ENCODE measurements at regions not wholly inside any gene's neighbourhood (a gene's known extent, or its start where the extent isn't known, plus 50 kb on each side); places are given as distances from the start of the nearest gene placed in this dataset.

- ChIA-PET CTCF (no interaction called here), POLR2A (ENCODE audit: low non-redundant PET) (no interaction called here)
- no peak overlapping the region for H3K4me3 ChIP-seq (ENCODE audit: low read depth, low read length, poor library complexity, severe bottlenecking)
- TF ChIP-seq CTCF (conservative IDR thresholded peaks at IDR 0.05; ENCODE audit: low read depth, low read length), result no peak
- intact Hi-C loops (cut with micrococcal nuclease; ENCODE audit: unreplicated experiment), result no loop called here
- no peaks in the 10 kb centered on the region for H3K9me3 ChIP-seq (ENCODE audit: low read depth, low read length, poor library complexity, severe bottlenecking)
- no peak overlapping the region for H3K27ac ChIP-seq (ENCODE audit: low read depth, low read length, poor library complexity, severe bottlenecking)
- H3K36me3 ChIP-seq (ENCODE audit: insufficient read depth, low read length, poor library complexity, severe bottlenecking), result no peaks in the 10 kb centered on the region
- peaks cover 39% of the 10 kb centered on the region for H3K4me1 ChIP-seq (ENCODE audit: insufficient read depth, low read length, poor library complexity, severe bottlenecking)
- no TSS peak for BruUV-seq (replicated peaks)
- no peaks in the 10 kb centered on the region for H3K27me3 ChIP-seq (replicated peaks; ENCODE audit: insufficient read depth, low read depth, low read length, poor library complexity)
- DNase-seq (ENCODE audit: low spot score), result no peak
These were observed 115.9 kb downstream of the OMA1 start for GRCh38 chr1:58430421-58431275.

- Histone ChIP-seq H3K9me3 (ENCODE audit: low read depth, low read length, poor library complexity, severe bottlenecking) (no peaks in the 10 kb centered on the region), H3K27me3 (replicated peaks; ENCODE audit: insufficient read depth, low read depth, low read length, poor library complexity) (no peaks in the 10 kb centered on the region), H3K36me3 (ENCODE audit: insufficient read depth, low read length, poor library complexity, severe bottlenecking) (no peaks in the 10 kb centered on the region), H3K4me1 (ENCODE audit: insufficient read depth, low read length, poor library complexity, severe bottlenecking) (peaks cover 4% of the 10 kb centered on the region), H3K27ac (ENCODE audit: low read depth, low read length, poor library complexity, severe bottlenecking) (no peak overlapping the region), H3K4me3 (ENCODE audit: low read depth, low read length, poor library complexity, severe bottlenecking) (no peak overlapping the region)
- intact Hi-C loops (cut with micrococcal nuclease; ENCODE audit: unreplicated experiment), result no loop called here
- ChIA-PET POLR2A (ENCODE audit: low non-redundant PET) (no interaction called here), CTCF (no interaction called here)
- DNase-seq (ENCODE audit: low spot score), result no peak
- TF ChIP-seq CTCF (conservative IDR thresholded peaks at IDR 0.05; ENCODE audit: low read depth, low read length) (no peak), EZH2 (IDR thresholded peaks at IDR 0.05; ENCODE audit: borderline replicate concordance, low read depth, low read length, poor library complexity, severe bottlenecking) (no peak)
- no TSS peak for BruUV-seq (replicated peaks)
These were observed 119.6 kb downstream of the OMA1 start for GRCh38 chr1:58426918-58427317.

- H3K36me3 ChIP-seq (ENCODE audit: insufficient read depth, low read length, poor library complexity, severe bottlenecking), result no peaks in the 10 kb centered on the region
- H3K27me3 ChIP-seq (replicated peaks; ENCODE audit: insufficient read depth, low read depth, low read length, poor library complexity), result no peaks in the 10 kb centered on the region
- no peaks in the 10 kb centered on the region for H3K4me1 ChIP-seq (ENCODE audit: insufficient read depth, low read length, poor library complexity, severe bottlenecking)
- H3K4me3 ChIP-seq (ENCODE audit: low read depth, low read length, poor library complexity, severe bottlenecking), result no peak overlapping the region
- TF ChIP-seq CTCF (conservative IDR thresholded peaks at IDR 0.05; ENCODE audit: low read depth, low read length) (no peak), EZH2 (IDR thresholded peaks at IDR 0.05; ENCODE audit: borderline replicate concordance, low read depth, low read length, poor library complexity, severe bottlenecking) (no peak)
- DNase-seq (ENCODE audit: low spot score), result no peak
- ChIA-PET POLR2A (ENCODE audit: low non-redundant PET) (no interaction called here), CTCF (no interaction called here)
- BruUV-seq (replicated peaks), result no TSS peak
- intact Hi-C loops (cut with micrococcal nuclease; ENCODE audit: unreplicated experiment), result no loop called here
- H3K9me3 ChIP-seq (ENCODE audit: low read depth, low read length, poor library complexity, severe bottlenecking), result no peaks in the 10 kb centered on the region
- no peak overlapping the region for H3K27ac ChIP-seq (ENCODE audit: low read depth, low read length, poor library complexity, severe bottlenecking)
These were observed 124.1 kb downstream of the OMA1 start for GRCh38 chr1:58422436-58422835.
